ENCODE measurements at regions not wholly inside any gene's neighbourhood (a gene's known extent, or its start where the extent isn't known, plus 50 kb on each side); places are given as distances from the start of the nearest gene placed in this dataset.

- TF ChIP-seq CTCF (IDR thresholded peaks at IDR 0.05) (no peak), EZH2 (IDR thresholded peaks at IDR 0.05; ENCODE audit: borderline replicate concordance, insufficient read depth, low read depth, low read length, poor library complexity, severe bottlenecking) (no peak)
These were observed 261.1 kb downstream of the PRL start for GRCh38 chr6:22035690-22036089.

All from B cell (primary cell).